ENCODE measurements at regions not wholly inside any gene's neighbourhood (a gene's known extent, or its start where the extent isn't known, plus 50 kb on each side); places are given as distances from the start of the nearest gene placed in this dataset.

GRCh38 chr2:150134223-150134857 lies 353.1 kb downstream of the RND3 start:
- no peak for TF ChIP-seq CTCF (optimal IDR thresholded peaks at IDR 0.05 in 1 of 3, IDR thresholded peaks at IDR 0.05 in 1 of 3, conservative IDR thresholded peaks at IDR 0.05 in 1 of 3; ENCODE audit: extremely low read depth in 1 of 3, insufficient read depth in 2 of 3, low read length in 3 of 3)
- no peak for TF ChIP-seq EZH2 (IDR thresholded peaks at IDR 0.05; ENCODE audit: low read length)

Data from keratinocyte (primary cell).